ENCODE measurements at regions not wholly inside any gene's neighbourhood (a gene's known extent, or its start where the extent isn't known, plus 50 kb on each side); places are given as distances from the start of the nearest gene placed in this dataset.

DNA sequence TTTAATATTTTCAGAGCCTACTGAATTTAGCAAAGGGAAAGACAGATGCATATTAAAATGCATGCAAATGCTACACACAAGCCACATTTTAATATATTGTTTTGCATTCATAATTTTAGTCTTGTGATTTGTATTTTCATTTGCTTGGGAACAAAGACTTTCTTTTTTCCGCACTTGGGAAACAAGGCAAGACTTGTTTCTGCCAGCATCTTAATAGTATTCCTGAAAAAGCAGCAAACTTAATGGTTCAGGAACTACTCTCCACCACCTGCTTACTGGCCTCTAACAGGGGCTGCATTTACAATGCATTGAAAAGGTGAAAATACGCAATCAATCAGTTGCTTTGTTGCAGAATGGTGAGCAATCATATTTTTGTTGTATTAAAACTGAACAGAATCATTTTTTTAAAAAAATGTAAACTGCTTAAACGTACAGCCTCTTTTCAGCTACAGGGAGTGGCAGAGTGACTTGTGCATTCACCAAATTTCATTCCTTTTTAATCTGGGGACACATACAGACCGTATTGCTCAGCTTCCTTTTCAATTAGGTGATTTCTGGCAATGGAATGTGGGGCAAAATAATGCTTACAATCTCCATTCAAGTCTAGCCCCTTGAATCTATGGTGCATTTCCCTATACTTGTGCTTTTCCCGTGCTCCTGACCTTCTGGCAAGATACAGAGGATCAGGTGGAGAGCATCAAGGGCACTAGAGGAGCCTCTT lies 144.1 kb upstream of the BTG1 start:
- H3K27ac ChIP-seq = no peak overlapping the region
- no peak overlapping the region for H3K4me3 ChIP-seq
- intact Hi-C loops (cut with DNase I; ENCODE audit: low total_unique reads) = no loop called here
- H3K36me3 ChIP-seq = no peaks in the 10 kb centered on the region
- no peak for TF ChIP-seq CTCF (IDR thresholded peaks at IDR 0.05)
- no peaks in the 10 kb centered on the region for H3K27me3 ChIP-seq
- no peak for DNase-seq
- peaks cover 0 to 4% (median 0%) of the 10 kb centered on the region in 4 donors for H3K4me1 ChIP-seq
- H3K9me3 ChIP-seq = no peaks in the 10 kb centered on the region

DNA sequence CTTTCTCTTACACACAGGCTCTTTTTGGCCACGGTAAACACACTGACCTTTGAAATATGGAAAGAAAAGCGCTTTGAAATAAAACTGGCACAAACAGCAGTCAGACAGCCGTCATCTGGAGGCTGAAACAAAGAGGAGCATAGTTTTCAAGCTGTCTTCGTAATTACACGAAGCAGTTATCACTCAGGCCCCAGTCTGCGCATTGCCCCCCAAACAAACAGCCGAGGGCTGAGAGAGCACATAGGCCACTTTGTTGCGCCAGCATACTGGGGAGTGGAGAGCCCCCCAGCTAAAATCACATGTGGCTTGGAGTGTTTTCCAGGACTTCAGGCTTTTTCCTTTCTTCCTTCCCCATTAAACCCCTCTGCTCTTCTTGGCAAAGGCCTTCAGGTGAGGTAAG lies 142.9 kb upstream of the BTG1 start:
- peaks cover 0 to 4% (median 0%) of the 10 kb centered on the region in 4 donors for H3K4me1 ChIP-seq
- DNase-seq = no peak
- H3K4me3 ChIP-seq = no peak overlapping the region
- no peaks in the 10 kb centered on the region for H3K9me3 ChIP-seq
- intact Hi-C loops (cut with DNase I; ENCODE audit: low total_unique reads) = no loop called here
- TF ChIP-seq CTCF (IDR thresholded peaks at IDR 0.05) = no peak
- H3K36me3 ChIP-seq = no peaks in the 10 kb centered on the region
- H3K27me3 ChIP-seq = no peaks in the 10 kb centered on the region
- no peak overlapping the region for H3K27ac ChIP-seq

DNA sequence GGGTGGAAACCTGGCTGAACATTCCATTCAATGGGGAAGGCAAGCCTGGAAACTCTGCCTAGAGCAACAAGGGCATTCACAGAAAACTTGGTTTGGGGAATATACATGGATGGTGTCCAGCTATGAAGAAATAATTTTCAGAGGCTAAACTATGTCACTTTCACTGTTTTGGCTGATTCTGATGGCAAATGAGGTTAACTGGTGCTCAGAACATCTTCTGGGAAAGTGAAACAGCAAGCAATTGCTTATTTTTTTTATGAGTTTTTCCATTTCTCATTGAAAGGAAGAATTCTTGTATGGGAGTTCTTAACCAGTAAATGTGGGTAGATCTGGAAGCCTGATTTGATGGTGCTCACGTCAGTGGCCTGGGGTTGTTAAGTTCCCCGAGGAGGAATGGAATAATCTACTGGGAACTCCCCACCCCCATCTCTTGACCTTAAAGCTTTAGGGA lies 132.8 kb upstream of the BTG1 start:
- TF ChIP-seq CTCF (IDR thresholded peaks at IDR 0.05) = no peak
- DNase-seq = no peak
- intact Hi-C loops (cut with DNase I; ENCODE audit: low total_unique reads) = no loop called here
- Histone ChIP-seq H3K27ac (peak overlapping the region; percentile 30 to 64), H3K36me3 (no peaks in the 10 kb centered on the region), H3K9me3 (no peaks in the 10 kb centered on the region), H3K4me3 (no peak overlapping the region), H3K27me3 (no peaks in the 10 kb centered on the region), H3K4me1 (peaks cover 0 to 18% (median 8%) of the 10 kb centered on the region in 4 donors)

DNA sequence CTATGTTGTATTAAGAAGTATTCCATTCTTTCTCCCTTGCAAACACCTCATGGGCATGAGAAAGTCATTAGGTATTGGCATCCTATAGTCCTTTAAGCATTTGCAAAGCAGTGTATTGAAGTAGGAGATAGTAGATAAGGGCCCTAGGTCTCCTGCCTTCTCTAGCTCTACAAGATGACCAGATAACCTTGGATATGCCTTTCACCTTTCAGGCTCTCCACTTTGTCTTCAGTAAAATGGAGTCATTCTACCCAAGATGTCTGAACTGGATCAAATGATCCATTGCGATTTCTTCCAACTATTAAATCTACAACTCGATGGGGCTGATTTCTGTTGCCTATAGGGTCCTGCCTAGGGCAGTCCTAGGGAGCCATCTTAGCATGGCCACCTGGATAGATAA lies 132.1 kb upstream of the BTG1 start:
- H3K27ac ChIP-seq = peak overlapping the region; percentile 30 to 64
- no peaks in the 10 kb centered on the region for H3K36me3 ChIP-seq
- intact Hi-C loops (cut with DNase I; ENCODE audit: low total_unique reads) = no loop called here
- DNase-seq = no peak
- no peaks in the 10 kb centered on the region for H3K9me3 ChIP-seq
- no peak overlapping the region for H3K4me3 ChIP-seq
- no peak for TF ChIP-seq CTCF (IDR thresholded peaks at IDR 0.05)
- H3K4me1 ChIP-seq = peaks cover 0 to 18% (median 8%) of the 10 kb centered on the region in 4 donors
- H3K27me3 ChIP-seq = no peaks in the 10 kb centered on the region

- no peak overlapping the region for H3K4me3 ChIP-seq
- no peak overlapping the region for H3K27ac ChIP-seq
- no peaks in the 10 kb centered on the region for H3K27me3 ChIP-seq
- TF ChIP-seq CTCF (IDR thresholded peaks at IDR 0.05) = no peak
- no peaks in the 10 kb centered on the region for H3K9me3 ChIP-seq
- intact Hi-C loops (cut with DNase I; ENCODE audit: low total_unique reads) = no loop called here
- no peaks in the 10 kb centered on the region for H3K36me3 ChIP-seq
- H3K4me1 ChIP-seq = peaks cover 0 to 18% (median 8%) of the 10 kb centered on the region in 4 donors
- no peak for DNase-seq
Observed at GRCh38 chr12:92276276-92276675, 130.6 kb upstream of the BTG1 start.
